Body of pancreas (tissue), 4 donors: ENCODE measurements at regions not wholly inside any gene's neighbourhood (a gene's known extent, or its start where the extent isn't known, plus 50 kb on each side); places are given as distances from the start of the nearest gene placed in this dataset.
A peak's percentile ranks its signal among the peaks of the same experiment; 100 is the strongest.

Experiments used
- ATAC-seq: fragments of 150-250 bp; one replicate; pipeline ENCODE4 v1.9.1; 2016
- DNase-seq, 4 donors: peaks; one replicate each; pipeline ENCODE4 v3.0.0-alpha.2; 2019
- H3K27ac ChIP-seq, 4 donors: fragments of 200-600 bp; sonication (generic); 1 replicate in 3 of 4; 2 replicates in 1 of 4; pipeline versions ENCODE4 v1.5.1 to v1.6.1; 2016 to 2019; ENCODE audit warnings: mild to moderate bottlenecking in 1 of 4, mixed read lengths in 1 of 4, moderate library complexity in 1 of 4
- H3K27me3 ChIP-seq, 2 donors: fragments of 200-600 bp; sonication (generic); one replicate each; pipeline ENCODE4 v1.6.0; 2016; ENCODE audit warnings: mild to moderate bottlenecking in 1 of 2
- H3K36me3 ChIP-seq, 2 donors: fragments of 200-600 bp; sonication (generic); replicated peaks in 1 of 2; 2 replicates each; pipeline ENCODE4 v1.5.1; 2016; ENCODE audit warnings: low read depth in 2 of 2; ENCODE audit not compliant: insufficient read depth in 1 of 2
- H3K4me1 ChIP-seq: fragments of 200-600 bp; sonication (generic); one replicate; pipeline ENCODE4 v1.6.0; 2016
- H3K4me3 ChIP-seq, 2 donors: fragments of 200-600 bp; sonication (generic); 1 replicate in 1 of 2; 2 replicates in 1 of 2; pipeline ENCODE4 v1.5.1; 2016 to 2019
- H3K9me3 ChIP-seq, 3 donors: fragments of 200-600 bp; sonication (generic); 1 replicate in 2 of 3; 2 replicates in 1 of 3; pipeline ENCODE4 v1.5.1; 2016
- CTCF ChIP-seq, 7 experiments: fragments of 450-650 bp in 4 of 7; fragments of 200-600 bp in 3 of 7; sonication (generic) in 3 of 7; IDR thresholded peaks; one replicate each; pipeline ENCODE4 v1.5.1; 2016 to 2019; ENCODE audit warnings: antibody characterized with exemption in 7 of 7
- POLR2A ChIP-seq, 3 donors: fragments of 450-650 bp; IDR thresholded peaks; one replicate each; pipeline ENCODE4 v1.6.1; 2016; ENCODE audit warnings: antibody characterized with exemption in 3 of 3, mild to moderate bottlenecking in 2 of 3
- WGBS, 2 donors: methylation state at CpG; one replicate each; pipeline ENCODE4 v1.1.5; 2017; 5-methylcytosine and 5-hydroxymethylcytosine counted together
- intact Hi-C: fragments of 100-400 bp; cut with DNase I; formaldehyde crosslinking; loops from one replicate; pipeline ENCODE4 v1.15.1; 2023

GRCh38 chrX:63441717-63442116 is 90.6 kb upstream of the SPIN4 start:
- no peaks in the 10 kb centered on the region for H3K4me1 ChIP-seq
- no peaks in the 10 kb centered on the region for H3K9me3 ChIP-seq
- H3K27me3 ChIP-seq, result no peaks in the 10 kb centered on the region
- TF ChIP-seq CTCF (IDR thresholded peaks at IDR 0.05), result no peak
- DNase-seq, result no peak
- no peak overlapping the region for H3K27ac ChIP-seq
- H3K36me3 ChIP-seq, result no peaks in the 10 kb centered on the region
- WGBS, 2 donors, result 100% methylated on average over 1 to 2 of the region's 2 CpGs
- H3K4me3 ChIP-seq, result no peak overlapping the region
- intact Hi-C loops, result no loop called here
- ATAC-seq, result no peak

GRCh38 chrX:63439580-63439979 is 88.4 kb upstream of the SPIN4 start:
- 90 to 100% methylated on average over 1 of the region's 1 CpG for WGBS, 2 donors
- H3K27ac ChIP-seq, result no peak overlapping the region
- TF ChIP-seq CTCF (IDR thresholded peaks at IDR 0.05) (no peak), POLR2A (IDR thresholded peaks at IDR 0.05) (no peak)
- H3K4me3 ChIP-seq, result no peak overlapping the region
- intact Hi-C loops, result no loop called here
- no peaks in the 10 kb centered on the region for H3K4me1 ChIP-seq
- H3K9me3 ChIP-seq, result no peaks in the 10 kb centered on the region
- H3K27me3 ChIP-seq, result no peaks in the 10 kb centered on the region
- no peak for ATAC-seq
- H3K36me3 ChIP-seq, result no peaks in the 10 kb centered on the region
- DNase-seq, result no peak

- H3K4me3 ChIP-seq, result no peak overlapping the region
- no peaks in the 10 kb centered on the region for H3K9me3 ChIP-seq
- WGBS, 2 donors, result 78 to 80% methylated on average over 1 of the region's 1 CpG
- no peaks in the 10 kb centered on the region for H3K36me3 ChIP-seq
- no peak for TF ChIP-seq CTCF (IDR thresholded peaks at IDR 0.05)
- no peak for TF ChIP-seq POLR2A (IDR thresholded peaks at IDR 0.05)
- H3K27me3 ChIP-seq, result no peaks in the 10 kb centered on the region
- no peak for DNase-seq
- ATAC-seq, result no peak
- intact Hi-C loops, result no loop called here
- H3K4me1 ChIP-seq, result no peaks in the 10 kb centered on the region
- no peak overlapping the region for H3K27ac ChIP-seq
These were observed 85.7 kb upstream of the SPIN4 start for GRCh38 chrX:63436865-63437264.

DNA sequence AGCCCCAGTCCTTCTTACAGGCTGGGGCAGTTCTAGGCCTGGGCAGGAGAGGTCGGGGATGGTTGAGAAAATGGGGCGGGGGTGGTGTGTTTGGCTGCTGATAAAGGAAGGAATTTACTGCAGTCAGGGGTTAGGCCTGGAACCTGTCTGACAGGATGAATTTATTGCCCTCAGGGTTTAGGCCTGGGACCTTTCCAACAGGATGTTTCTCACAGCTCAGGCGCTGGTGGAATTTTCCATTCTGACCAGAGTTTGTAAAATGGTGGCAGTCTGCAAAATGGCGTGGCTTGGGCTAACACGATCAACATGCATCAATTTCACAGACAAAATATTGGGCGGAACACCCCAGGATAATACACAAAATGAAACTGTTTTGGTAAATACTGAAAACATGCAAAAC is 83.5 kb upstream of the SPIN4 start:
- 80 to 95% methylated on average over 6 of the region's 6 CpGs for WGBS, 2 donors
- no peak overlapping the region for H3K27ac ChIP-seq
- H3K4me3 ChIP-seq, result no peak overlapping the region
- TF ChIP-seq CTCF (IDR thresholded peaks at IDR 0.05) (no peak), POLR2A (IDR thresholded peaks at IDR 0.05) (no peak)
- H3K36me3 ChIP-seq, result no peaks in the 10 kb centered on the region
- H3K4me1 ChIP-seq, result no peaks in the 10 kb centered on the region
- no peaks in the 10 kb centered on the region for H3K9me3 ChIP-seq
- intact Hi-C loops, result no loop called here
- ATAC-seq (no peak), DNase-seq (peak in 3 of 4 donors; percentile 2 to 16 (median 8))
- H3K27me3 ChIP-seq, result no peaks in the 10 kb centered on the region

DNA sequence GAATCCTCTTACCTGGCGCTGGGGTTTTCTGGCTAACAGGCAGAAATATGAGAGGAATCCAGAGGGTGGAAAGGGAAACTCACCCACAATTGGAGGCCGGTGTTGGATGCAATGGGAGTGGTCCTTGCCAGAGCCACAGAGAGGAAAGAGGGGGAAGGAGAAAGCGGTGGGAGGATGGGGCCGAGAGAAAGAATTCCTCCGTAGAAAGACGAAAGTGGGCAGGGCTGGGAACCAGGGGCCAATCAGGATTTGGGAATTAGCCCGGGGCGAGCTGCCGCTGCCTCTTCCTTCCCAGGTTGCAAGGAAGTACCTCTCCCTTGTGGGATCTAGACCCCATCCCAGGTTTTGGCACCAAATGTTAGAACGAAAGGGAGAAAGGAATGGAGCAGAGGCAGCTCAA is 83.1 kb upstream of the SPIN4 start:
- Histone ChIP-seq H3K36me3 (no peaks in the 10 kb centered on the region), H3K9me3 (no peaks in the 10 kb centered on the region), H3K4me3 (no peak overlapping the region), H3K27me3 (no peaks in the 10 kb centered on the region), H3K27ac (no peak overlapping the region), H3K4me1 (no peaks in the 10 kb centered on the region)
- no peak for TF ChIP-seq CTCF (IDR thresholded peaks at IDR 0.05)
- no peak for TF ChIP-seq POLR2A (IDR thresholded peaks at IDR 0.05)
- no peak for ATAC-seq
- DNase-seq, result no peak
- WGBS, 2 donors, result 95 to 97% methylated on average over 6 to 9 of the region's 10 CpGs
- intact Hi-C loops, result no loop called here
